Endothelial cell of umbilical vein (primary cell): ENCODE measurements at regions not wholly inside any gene's neighbourhood (a gene's known extent, or its start where the extent isn't known, plus 50 kb on each side); places are given as distances from the start of the nearest gene placed in this dataset.

Source experiments
- BruUV-seq: library from RNA; stranded (reverse); fragments of 400-500 nt; replicated peaks from 2 replicates; lab custom pipeline; 2021; lab: Mats Ljungman, UMichigan
- CTCF ChIA-PET: fragments of 300-600, 350-600 bp; sonication (Branson Sonifier 250); formaldehyde crosslinking; loops from one replicate; lab custom pipeline; 2021; ENCODE audit warnings: antibody characterized with exemption, inconsistent platforms; lab: Charles Lee
- POLR2A ChIA-PET: fragments of 300-600, 350-600 bp; sonication (Branson Sonifier 250); formaldehyde crosslinking; loops from one replicate; lab custom pipeline; 2021; ENCODE audit warnings: antibody characterized with exemption, inconsistent platforms; lab: Charles Lee
- DNase-seq: peaks from one replicate; pipeline ENCODE4 v3.0.0-alpha.2; 2011; ENCODE audit warnings: low read depth, low spot score
- FAIRE-seq: peaks from 2 replicates; lab custom pipeline; 2011; peaks lifted over from hg19 to GRCh38; lab: Jason Lieb, UNC
- H2AFZ ChIP-seq: 2 replicates; pipeline ENCODE4 v1.6.0; 2012; ENCODE audit warnings: low read depth, low read length, control low read depth, inconsistent platforms
- H3K27ac ChIP-seq: 2 replicates; pipeline ENCODE4 v1.5.1; 2011; ENCODE audit warnings: low read depth, mild to moderate bottlenecking, control low read depth, low read length, moderate library complexity; ENCODE audit not compliant: insufficient read depth
- H3K27me3 ChIP-seq, 2 experiments: 2 replicates each; pipeline versions ENCODE4 v1.6.0 to v1.6.1; 2011; ENCODE audit warnings: low read length in 2 of 2, mixed read lengths in 1 of 2; ENCODE audit not compliant: control insufficient read depth in 2 of 2, insufficient read depth in 2 of 2
- H3K36me3 ChIP-seq, 2 experiments: 2 replicates in 1 of 2; 3 replicates in 1 of 2; pipeline ENCODE4 v1.5.1; 2011; ENCODE audit warnings: low read length in 2 of 2, mild to moderate bottlenecking in 1 of 2, moderate library complexity in 1 of 2; ENCODE audit not compliant: control insufficient read depth in 2 of 2, insufficient read depth in 2 of 2; ENCODE audit errors: extremely low read depth in 1 of 2
- H3K4me1 ChIP-seq: 3 replicates; pipeline ENCODE4 v1.5.1; 2011; ENCODE audit warnings: mild to moderate bottlenecking, low read length; ENCODE audit not compliant: control insufficient read depth, insufficient read depth; ENCODE audit errors: extremely low read depth
- H3K4me2 ChIP-seq: 2 replicates; pipeline ENCODE4 v1.6.1; 2011; ENCODE audit warnings: low read length, control low read depth, mixed read lengths; ENCODE audit not compliant: insufficient read depth
- H3K4me3 ChIP-seq, 3 experiments: fragments of 200-600 bp in 1 of 3; sonication (generic), shearing (Covaris generic) in 1 of 3; replicated peaks in 1 of 3; 2 replicates each; pipeline ENCODE4 v1.5.1; 2011 to 2016; ENCODE audit warnings: control low read depth in 3 of 3, low read length in 3 of 3, mild to moderate bottlenecking in 2 of 3, inconsistent platforms in 1 of 3, low read depth in 1 of 3, moderate library complexity in 1 of 3; ENCODE audit not compliant: insufficient read depth in 1 of 3
- H3K79me2 ChIP-seq: 2 replicates; pipeline ENCODE4 v1.6.0; 2012; ENCODE audit warnings: low read length, inconsistent platforms; ENCODE audit not compliant: control insufficient read depth, insufficient read depth
- H3K9ac ChIP-seq: replicated peaks from 2 replicates; pipeline ENCODE3; 2011; ENCODE audit warnings: low read length, control low read depth; ENCODE audit not compliant: insufficient read depth; ENCODE audit errors: extremely low read depth
- H3K9me1 ChIP-seq: replicated peaks from 3 replicates; pipeline ENCODE4 v1.6.0; 2011; ENCODE audit warnings: mild to moderate bottlenecking, low read length; ENCODE audit not compliant: control insufficient read depth, insufficient read depth; ENCODE audit errors: extremely low read depth
- H3K9me3 ChIP-seq: replicated peaks from 2 replicates; pipeline ENCODE4 v1.5.1; 2012; ENCODE audit warnings: low read length, inconsistent platforms; ENCODE audit not compliant: control insufficient read depth, insufficient read depth
- H4K20me1 ChIP-seq: replicated peaks from 2 replicates; pipeline ENCODE3; 2011; ENCODE audit warnings: mild to moderate bottlenecking, low read length; ENCODE audit not compliant: control insufficient read depth, insufficient read depth; ENCODE audit errors: extremely low read depth
- CTCF ChIP-seq, 2 donors: IDR thresholded peaks; 1 replicate in 1 of 2; 2 replicates in 1 of 2; pipeline ENCODE4 v1.5.1; 2011; ENCODE audit warnings: low read length in 2 of 2, mild to moderate bottlenecking in 2 of 2, moderate library complexity in 2 of 2, control low read depth in 1 of 2, inconsistent platforms in 1 of 2, low read depth in 1 of 2; ENCODE audit not compliant: insufficient read depth in 1 of 2; ENCODE audit errors: extremely low read depth in 1 of 2
- EZH2 ChIP-seq: IDR thresholded peaks from 2 replicates; pipeline ENCODE4 v1.6.1; 2012; ENCODE audit warnings: borderline replicate concordance, low read depth, mild to moderate bottlenecking, moderate library complexity, low read length, inconsistent platforms; ENCODE audit not compliant: severe bottlenecking
- FOS ChIP-seq: IDR thresholded peaks from 2 replicates; pipeline ENCODE4 v1.6.1; 2011; ENCODE audit warnings: mild to moderate bottlenecking, low read length, moderate library complexity, borderline replicate concordance; ENCODE audit not compliant: insufficient read depth
- GATA2 ChIP-seq: IDR thresholded peaks from 2 replicates; pipeline ENCODE4 v1.7.0; 2011; ENCODE audit warnings: low read depth, mild to moderate bottlenecking, moderate library complexity, mixed read lengths, low read length; ENCODE audit not compliant: insufficient read length, insufficient read depth
- JUN ChIP-seq: IDR thresholded peaks from 2 replicates; pipeline ENCODE4 v1.6.1; 2011; ENCODE audit warnings: borderline replicate concordance, low read depth; ENCODE audit not compliant: insufficient read length, insufficient read depth
- MAX ChIP-seq: IDR thresholded peaks from 2 replicates; pipeline ENCODE4 v1.6.1; 2011; ENCODE audit not compliant: insufficient read depth, insufficient read length
- MYC ChIP-seq: IDR thresholded peaks from one replicate; pipeline ENCODE4 v1.6.1; 2011; ENCODE audit warnings: mild to moderate bottlenecking, low read depth, low read length
- POLR2A ChIP-seq: IDR thresholded peaks from 2 replicates; pipeline ENCODE4 v1.6.1; 2012; ENCODE audit warnings: low read depth, mild to moderate bottlenecking, control low read depth, low read length
- POLR2AphosphoS5 ChIP-seq: IDR thresholded peaks from 2 replicates; pipeline ENCODE4 v1.6.1; 2012; ENCODE audit warnings: low read depth, mild to moderate bottlenecking, control low read depth, low read length, moderate library complexity; ENCODE audit not compliant: insufficient read depth
- dilution Hi-C: fragments of 300-500 bp; cut with MboI; formaldehyde crosslinking; loops from one replicate; pipeline ENCODE4 v1.15.0; 2019; ENCODE audit warnings: low sequenced_read_pairs; ENCODE audit not compliant: extremely low pct_ligation_motif_present
- intact Hi-C: fragments of 100-400 bp; cut with micrococcal nuclease; formaldehyde crosslinking; loops from one replicate; pipeline ENCODE4 v1.10.0; 2022

- BruUV-seq, result no TSS peak
- FAIRE-seq (no peak), DNase-seq (no peak)
- Histone ChIP-seq H3K4me3 (no peak overlapping the region), H3K79me2 (no peaks in the 10 kb centered on the region), H3K9ac (no peak overlapping the region), H2AFZ (no peak overlapping the region), H3K4me1 (peaks cover 13% of the 10 kb centered on the region), H3K27ac (no peak overlapping the region), H4K20me1 (no peaks in the 10 kb centered on the region), H3K4me2 (no peak overlapping the region), H3K9me1 (no peaks in the 10 kb centered on the region), H3K9me3 (no peaks in the 10 kb centered on the region), H3K27me3 (peaks cover 0 to 4% of the 10 kb centered on the region in 2 experiments), H3K36me3 (no peaks in the 10 kb centered on the region)
- dilution Hi-C loops, result no loop called here
- intact Hi-C loops, result no loop called here
- ChIA-PET CTCF (interaction anchor here (0.9 kb wide), 1 partner anchor 23 kb away, joined by 3 read pairs; no protein-coding TSS in a partner anchor), POLR2A (no interaction called here)
- no peak for TF ChIP-seq MAX
Measured at GRCh38 chr12:68450947-68451260, 118.7 kb upstream of the MDM1 start.

GRCh38 chr12:68451261-68452077, 119.3 kb upstream of the MDM1 start:
- intact Hi-C loops (no loop called here), dilution Hi-C loops (no loop called here)
- no peaks in the 10 kb centered on the region for H3K9me1 ChIP-seq
- H3K79me2 ChIP-seq, result no peaks in the 10 kb centered on the region
- no peak overlapping the region for H3K27ac ChIP-seq
- H3K9me3 ChIP-seq, result no peaks in the 10 kb centered on the region
- no peak for FAIRE-seq
- no peak overlapping the region for H3K4me3 ChIP-seq
- H2AFZ ChIP-seq, result no peak overlapping the region
- DNase-seq, result peak; percentile 11
- H3K27me3 ChIP-seq, result peaks cover 0 to 4% of the 10 kb centered on the region in 2 experiments
- no TSS peak for BruUV-seq
- H3K9ac ChIP-seq, result no peak overlapping the region
- H3K4me2 ChIP-seq, result no peak overlapping the region
- POLR2A ChIA-PET, result no interaction called here
- no peaks in the 10 kb centered on the region for H3K36me3 ChIP-seq
- CTCF ChIA-PET, result no interaction called here
- TF ChIP-seq FOS (no peak), JUN (no peak), POLR2AphosphoS5 (no peak), POLR2A (no peak), MAX (no peak), CTCF (IDR thresholded peaks at IDR 0.05; ENCODE audit: extremely low read depth in 1 of 2, insufficient read depth in 1 of 2, low read depth in 1 of 2, low read length in 2 of 2) (no peak), MYC (no peak), GATA2 (no peak), EZH2 (no peak)
- peaks cover 18% of the 10 kb centered on the region for H3K4me1 ChIP-seq
- H4K20me1 ChIP-seq, result no peaks in the 10 kb centered on the region
